B cell (primary cell): ENCODE measurements at regions not wholly inside any gene's neighbourhood (a gene's known extent, or its start where the extent isn't known, plus 50 kb on each side); places are given as distances from the start of the nearest gene placed in this dataset.

Source experiments
- ATAC-seq: fragments of 200-7000 bp; cut with Tn5 transposase; one replicate; pipeline ENCODE4 v1.10.0; 2021; ENCODE audit warnings: low read depth, mild to moderate bottlenecking, moderate number of reproducible peaks, moderate library complexity
- CTCF ChIA-PET: fragments of 350-600 bp; sonication (Branson Sonifier 250); formaldehyde crosslinking; loops from one replicate; lab custom pipeline; 2021; ENCODE audit warnings: antibody characterized with exemption, inconsistent platforms; lab: Charles Lee
- POLR2A ChIA-PET: fragments of 350-600 bp; sonication (Branson Sonifier 250); formaldehyde crosslinking; loops from one replicate; lab custom pipeline; 2021; ENCODE audit warnings: antibody characterized with exemption; lab: Charles Lee
- DNase-seq: peaks from one replicate; pipeline ENCODE4 v3.0.0; 2013
- H2AFZ ChIP-seq: 2 replicates; pipeline ENCODE4 v1.6.1; 2012; ENCODE audit warnings: mild to moderate bottlenecking, low read depth, low read length; ENCODE audit not compliant: insufficient read depth, poor library complexity, severe bottlenecking
- H3K27ac ChIP-seq, 2 donors: 1 replicate in 1 of 2; 2 replicates in 1 of 2; pipeline ENCODE4 v1.5.1; 2012 to 2013; ENCODE audit warnings: low read length in 2 of 2, mild to moderate bottlenecking in 2 of 2, moderate library complexity in 1 of 2
- H3K27me3 ChIP-seq, 4 experiments: fragments of 200-600 bp in 1 of 4; sonication (generic) in 1 of 4; replicated peaks in 1 of 4; 1 replicate in 2 of 4; 2 replicates in 2 of 4; pipeline versions ENCODE4 v1.6.1 to v1.7.0; 2013 to 2016; ENCODE audit warnings: low read length in 3 of 4, mild to moderate bottlenecking in 2 of 4, mixed read lengths in 1 of 4, moderate library complexity in 1 of 4; ENCODE audit not compliant: insufficient read depth in 4 of 4, control insufficient read depth in 3 of 4; ENCODE audit errors: control extremely low read depth in 1 of 4
- H3K36me3 ChIP-seq, 2 experiments: replicated peaks in 1 of 2; 1 replicate in 1 of 2; 2 replicates in 1 of 2; pipeline versions ENCODE4 v1.6.1 to v1.7.1; 2013; ENCODE audit warnings: low read length in 1 of 2; ENCODE audit not compliant: insufficient read depth in 2 of 2, control insufficient read depth in 1 of 2; ENCODE audit errors: control extremely low read depth in 1 of 2, extremely low read depth in 1 of 2
- H3K4me1 ChIP-seq, 2 donors: fragments of 200-600 bp in 1 of 2; sonication (generic) in 1 of 2; 1 replicate in 1 of 2; 2 replicates in 1 of 2; pipeline versions ENCODE4 v1.5.1 to v1.6.1; 2013 to 2017; ENCODE audit warnings: low read length in 2 of 2; ENCODE audit not compliant: control insufficient read depth in 2 of 2, insufficient read depth in 2 of 2
- H3K4me2 ChIP-seq: replicated peaks from 2 replicates; pipeline ENCODE3; 2012; ENCODE audit warnings: mild to moderate bottlenecking, low read depth, low read length; ENCODE audit not compliant: poor library complexity, severe bottlenecking
- H3K4me3 ChIP-seq, 5 experiments: fragments of 200-600 bp in 1 of 5; sonication (generic) in 1 of 5; 1 replicate in 3 of 5; 2 replicates in 2 of 5; pipeline versions ENCODE4 v1.5.1 to v1.7.0; 2011 to 2016; ENCODE audit warnings: low read length in 4 of 5, mild to moderate bottlenecking in 4 of 5, low read depth in 2 of 5, control low read depth in 1 of 5, moderate library complexity in 1 of 5; ENCODE audit not compliant: insufficient read depth in 1 of 5; ENCODE audit errors: control extremely low read depth in 1 of 5, extremely low read depth in 1 of 5
- H3K79me2 ChIP-seq: fragments of 200-600 bp; sonication (generic); one replicate; pipeline ENCODE4 v1.6.0; 2016; ENCODE audit warnings: low read length; ENCODE audit not compliant: control insufficient read depth, insufficient read depth
- H3K9ac ChIP-seq: fragments of 200-600 bp; sonication (generic); 2 replicates; pipeline ENCODE4 v1.6.1; 2017; ENCODE audit warnings: mild to moderate bottlenecking, low read length, moderate library complexity
- H3K9me3 ChIP-seq, 3 donors: one replicate each; pipeline versions ENCODE4 v1.6.1 to v1.7.1; 2013; ENCODE audit warnings: low read length in 2 of 3; ENCODE audit not compliant: control insufficient read depth in 2 of 3, insufficient read depth in 1 of 3; ENCODE audit errors: control extremely low read depth in 1 of 3
- H4K20me1 ChIP-seq: 2 replicates; pipeline ENCODE4 v1.6.0; 2012; ENCODE audit warnings: mild to moderate bottlenecking, low read length; ENCODE audit not compliant: insufficient read depth, control insufficient read depth, poor library complexity, severe bottlenecking
- H3K27ac Mint-ChIP-seq: one replicate; pipeline ENCODE4 v1.8.0; 2021; ENCODE audit warnings: mixed read lengths
- H3K27me3 Mint-ChIP-seq: one replicate; pipeline ENCODE4 v1.8.0; 2021; ENCODE audit warnings: mixed read lengths
- H3K4me1 Mint-ChIP-seq: one replicate; pipeline ENCODE4 v1.8.0; 2021; ENCODE audit warnings: mixed read lengths
- H3K4me3 Mint-ChIP-seq: one replicate; pipeline ENCODE4 v1.8.0; 2021; ENCODE audit warnings: mixed read lengths
- H3K9me3 Mint-ChIP-seq: one replicate; pipeline ENCODE4 v1.8.0; 2022; ENCODE audit warnings: mixed read lengths; ENCODE audit not compliant: insufficient read depth
- CTCF ChIP-seq: fragments of 200-600 bp; IDR thresholded peaks from one replicate; pipeline ENCODE4 v1.8.0; 2022; ENCODE audit warnings: antibody characterized with exemption, mild to moderate bottlenecking
- EZH2 ChIP-seq: IDR thresholded peaks from 2 replicates; pipeline ENCODE4 v1.6.1; 2012; ENCODE audit warnings: borderline replicate concordance, low read depth, mild to moderate bottlenecking, moderate library complexity, low read length; ENCODE audit not compliant: insufficient read depth, poor library complexity, severe bottlenecking
- WGBS: methylation state at CpG from one replicate; pipeline ENCODE4 v1.1.5; 2013; ENCODE audit warnings: missing lambda C conversion rate; ENCODE audit not compliant: insufficient coverage; 5-methylcytosine and 5-hydroxymethylcytosine counted together
- intact Hi-C: fragments of 100-400 bp; cut with micrococcal nuclease; formaldehyde crosslinking; loops from one replicate; pipeline ENCODE4 v1.10.0; 2022

DNA sequence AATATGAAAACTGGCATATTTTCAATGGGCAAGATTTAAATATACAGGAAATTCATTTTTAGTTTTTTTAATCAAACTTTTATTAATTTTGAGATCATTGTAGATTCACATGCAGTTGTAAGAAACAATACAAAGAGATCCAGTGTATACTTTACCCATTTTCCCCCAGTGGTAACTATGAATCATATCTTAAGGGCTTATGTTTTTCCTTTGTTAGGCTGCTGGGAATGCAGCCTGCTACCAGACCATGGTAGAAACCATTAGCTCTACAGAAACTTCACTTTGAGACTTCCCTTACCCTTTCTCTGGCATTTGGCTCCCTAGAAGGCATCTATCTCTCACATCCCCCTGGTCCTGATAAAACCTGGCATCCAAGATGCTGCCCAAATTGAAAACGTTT is 147.6 kb upstream of the EOLA2 start:
- CTCF ChIA-PET = no interaction called here
- Mint-ChIP-seq H3K9me3 (no peaks in the 10 kb centered on the region), H3K4me1 (peaks cover 5% of the 10 kb centered on the region)

DNA sequence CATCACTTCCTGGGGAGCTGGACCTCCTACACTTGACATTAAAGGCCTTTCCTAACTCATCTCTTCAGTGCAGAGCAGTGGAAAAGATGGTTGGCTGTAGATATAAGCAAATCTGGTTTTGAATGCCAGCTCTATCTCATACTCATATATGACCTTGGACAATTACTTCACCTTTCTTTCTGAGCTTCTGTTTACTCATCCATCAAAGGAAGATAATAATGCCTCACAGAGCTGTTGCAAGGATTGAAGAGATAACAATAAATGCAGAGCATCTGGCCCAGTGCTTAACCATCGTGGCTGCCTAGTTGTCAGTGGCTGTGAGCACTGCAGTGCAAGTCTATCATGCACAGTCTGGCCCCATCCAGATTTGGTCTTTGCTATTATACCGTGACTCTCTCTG is 148.1 kb upstream of the EOLA2 start:
- Histone ChIP-seq H3K27me3 (no peaks in the 10 kb centered on the region), H3K9ac (no peak overlapping the region), H3K9me3 (no peaks in the 10 kb centered on the region), H3K4me3 (no peak overlapping the region), H3K4me2 (no peak overlapping the region), H3K79me2 (no peaks in the 10 kb centered on the region), H4K20me1 (no peaks in the 10 kb centered on the region), H3K27ac (no peak overlapping the region), H2AFZ (no peak overlapping the region), H3K4me1 (peaks cover 0 to 4% of the 10 kb centered on the region in 2 donors), H3K36me3 (no peaks in the 10 kb centered on the region)
- CTCF ChIA-PET = no interaction called here
- H3K4me1 Mint-ChIP-seq = peaks cover 5% of the 10 kb centered on the region
- DNase-seq (no peak), ATAC-seq (no peak)
- H3K4me3 Mint-ChIP-seq = no peak overlapping the region
- 100% methylated on average over 1 of the region's 2 CpGs for WGBS
- POLR2A ChIA-PET = no interaction called here
- no peaks in the 10 kb centered on the region for H3K9me3 Mint-ChIP-seq
- no peak overlapping the region for H3K27ac Mint-ChIP-seq
- TF ChIP-seq CTCF (no peak), EZH2 (no peak)
- H3K27me3 Mint-ChIP-seq = no peaks in the 10 kb centered on the region
- intact Hi-C loops = no loop called here

More for the DNA sequence above, 147.6 kb upstream of the EOLA2 start:
- H4K20me1 ChIP-seq = no peaks in the 10 kb centered on the region
- no peak overlapping the region for H3K4me3 ChIP-seq
- no peak overlapping the region for H3K4me3 Mint-ChIP-seq
- no peaks in the 10 kb centered on the region for H3K79me2 ChIP-seq
- no peak overlapping the region for H3K4me2 ChIP-seq
- H3K27me3 ChIP-seq = no peaks in the 10 kb centered on the region
- TF ChIP-seq CTCF (no peak), EZH2 (no peak)
- ATAC-seq = no peak
- intact Hi-C loops = no loop called here
- no peaks in the 10 kb centered on the region for H3K36me3 ChIP-seq
- no peak overlapping the region for H2AFZ ChIP-seq
- H3K27me3 Mint-ChIP-seq = no peaks in the 10 kb centered on the region
- POLR2A ChIA-PET = no interaction called here
- no peak overlapping the region for H3K27ac ChIP-seq
- no peaks in the 10 kb centered on the region for H3K9me3 ChIP-seq
- WGBS = 80% methylated on average over 1 of the region's 1 CpG
- no peak overlapping the region for H3K27ac Mint-ChIP-seq
- no peak for DNase-seq
- peaks cover 0 to 4% of the 10 kb centered on the region in 2 donors for H3K4me1 ChIP-seq
- H3K9ac ChIP-seq = no peak overlapping the region
